H9 (cell line): ENCODE measurements at regions not wholly inside any gene's neighbourhood (a gene's known extent, or its start where the extent isn't known, plus 50 kb on each side); places are given as distances from the start of the nearest gene placed in this dataset.

Source experiments
- DNase-seq: peaks from one replicate; pipeline ENCODE4 v3.0.0-alpha.2; 2017
- H2AFZ ChIP-seq: one replicate; pipeline ENCODE4 v1.6.1; 2013; ENCODE audit warnings: mild to moderate bottlenecking, low read length, control low read depth, moderate library complexity
- H2AK5ac ChIP-seq: 2 replicates; pipeline ENCODE4 v1.6.1; 2013; ENCODE audit warnings: low read length, control low read depth, mixed read lengths; ENCODE audit not compliant: insufficient read length
- H2BK120ac ChIP-seq: one replicate; pipeline ENCODE4 v1.6.1; 2013; ENCODE audit warnings: low read depth, mild to moderate bottlenecking, low read length, control low read depth, inconsistent platforms; ENCODE audit not compliant: poor library complexity, severe bottlenecking
- H2BK12ac ChIP-seq: 2 replicates; pipeline ENCODE4 v1.6.1; 2013; ENCODE audit warnings: low read length, control low read depth, mixed read lengths, low read depth; ENCODE audit not compliant: insufficient read length
- H2BK15ac ChIP-seq: 2 replicates; pipeline ENCODE4 v1.6.1; 2013; ENCODE audit warnings: low read depth, low read length, control low read depth
- H2BK20ac ChIP-seq: one replicate; pipeline ENCODE4 v1.6.1; 2013; ENCODE audit warnings: low read depth, mild to moderate bottlenecking, low read length, control low read depth, inconsistent platforms; ENCODE audit not compliant: poor library complexity, severe bottlenecking
- H2BK5ac ChIP-seq: 2 replicates; pipeline ENCODE4 v1.6.1; 2013; ENCODE audit warnings: low read length, control low read depth, mixed read lengths; ENCODE audit not compliant: insufficient read length
- H3K14ac ChIP-seq: 2 replicates; pipeline ENCODE4 v1.6.1; 2013; ENCODE audit warnings: low read length, control low read depth; ENCODE audit not compliant: insufficient read depth
- H3K18ac ChIP-seq: 2 replicates; pipeline ENCODE4 v1.6.1; 2013; ENCODE audit warnings: low read depth, mild to moderate bottlenecking, mixed read lengths, low read length, control low read depth; ENCODE audit not compliant: insufficient read length
- H3K23ac ChIP-seq: 2 replicates; pipeline ENCODE4 v1.6.1; 2013; ENCODE audit warnings: low read length, control low read depth, mixed read lengths, low read depth; ENCODE audit not compliant: insufficient read length
- H3K23me2 ChIP-seq: 2 replicates; pipeline ENCODE4 v1.6.1; 2013; ENCODE audit warnings: low read depth, mild to moderate bottlenecking, mixed read lengths, low read length, control low read depth; ENCODE audit not compliant: insufficient read length, poor library complexity, severe bottlenecking
- H3K27ac ChIP-seq: 2 replicates; pipeline ENCODE4 v1.5.1; 2013; ENCODE audit warnings: low read length, control low read depth, mixed read lengths, low read depth; ENCODE audit not compliant: insufficient read length
- H3K27me3 ChIP-seq: 2 replicates; pipeline ENCODE4 v1.6.1; 2013; ENCODE audit warnings: low read length, control low read depth, inconsistent platforms; ENCODE audit not compliant: insufficient read depth
- H3K4ac ChIP-seq: 2 replicates; pipeline ENCODE4 v1.6.1; 2013; ENCODE audit warnings: low read depth, mild to moderate bottlenecking, control low read depth, inconsistent platforms, low read length, moderate library complexity
- H3K4me1 ChIP-seq: 2 replicates; pipeline ENCODE4 v1.6.1; 2013; ENCODE audit warnings: low read length, control low read depth, inconsistent platforms; ENCODE audit not compliant: insufficient read depth
- H3K4me2 ChIP-seq: 2 replicates; pipeline ENCODE4 v1.6.1; 2013; ENCODE audit warnings: low read length, control low read depth, mixed read lengths; ENCODE audit not compliant: insufficient read length, insufficient read depth
- H3K56ac ChIP-seq: 2 replicates; pipeline ENCODE4 v1.6.1; 2013; ENCODE audit warnings: low read depth, mild to moderate bottlenecking, mixed read lengths, low read length, control low read depth; ENCODE audit not compliant: insufficient read length
- H3K79me1 ChIP-seq: 2 replicates; pipeline ENCODE4 v1.6.1; 2013; ENCODE audit warnings: low read depth, mild to moderate bottlenecking, moderate library complexity, low read length, control low read depth, inconsistent platforms; ENCODE audit not compliant: insufficient read depth, poor library complexity, severe bottlenecking
- H3K79me2 ChIP-seq: 2 replicates; pipeline ENCODE4 v1.6.1; 2013; ENCODE audit warnings: low read length, control low read depth, inconsistent platforms; ENCODE audit not compliant: insufficient read depth
- H3K9ac ChIP-seq: 2 replicates; pipeline ENCODE4 v1.6.1; 2013; ENCODE audit warnings: low read length, control low read depth, mixed read lengths; ENCODE audit not compliant: insufficient read length; ENCODE audit errors: extremely low read depth
- H3K9me3 ChIP-seq: one replicate; pipeline ENCODE4 v1.6.1; 2013; ENCODE audit warnings: low read depth, low read length, inconsistent platforms; ENCODE audit not compliant: control insufficient read depth
- H3T11ph ChIP-seq: one replicate; pipeline ENCODE4 v1.6.1; 2013; ENCODE audit warnings: mild to moderate bottlenecking, low read length, control low read depth, inconsistent platforms
- H4K20me1 ChIP-seq: one replicate; pipeline ENCODE4 v1.6.1; 2013; ENCODE audit not compliant: control insufficient read depth, insufficient read length, insufficient read depth
- H4K5ac ChIP-seq: 2 replicates; pipeline ENCODE4 v1.6.1; 2013; ENCODE audit warnings: low read depth, mild to moderate bottlenecking, mixed read lengths, low read length, control low read depth; ENCODE audit not compliant: insufficient read length
- H4K8ac ChIP-seq: replicated peaks from 2 replicates; pipeline ENCODE4 v1.6.1; 2013; ENCODE audit warnings: low read length, control low read depth, mixed read lengths, low read depth; ENCODE audit not compliant: insufficient read length
- H4K91ac ChIP-seq: 2 replicates; pipeline ENCODE4 v1.6.1; 2013; ENCODE audit warnings: low read depth, mild to moderate bottlenecking, moderate library complexity, mixed read lengths, low read length, control low read depth; ENCODE audit not compliant: insufficient read length
- H3K27ac Mint-ChIP-seq, 3 experiments: 2 replicates in 2 of 3; 3 replicates in 1 of 3; pipeline ENCODE4 v1.8.0; 2020 to 2021; ENCODE audit warnings: mixed read lengths in 3 of 3, mild to moderate bottlenecking in 1 of 3, moderate library complexity in 1 of 3
- H3K27me3 Mint-ChIP-seq: 2 replicates; pipeline ENCODE4 v1.8.0; 2021; ENCODE audit warnings: low read depth, mild to moderate bottlenecking, moderate library complexity, mixed read lengths
- H3K36me3 Mint-ChIP-seq, 3 experiments: 2 replicates in 2 of 3; 3 replicates in 1 of 3; pipeline ENCODE4 v1.8.0; 2020 to 2021; ENCODE audit warnings: low read depth in 3 of 3, mixed read lengths in 3 of 3; ENCODE audit not compliant: insufficient read depth in 1 of 3
- H3K4me1 Mint-ChIP-seq, 2 experiments: 2 replicates each; pipeline ENCODE4 v1.8.0; 2020; ENCODE audit warnings: mixed read lengths in 2 of 2
- H3K4me3 Mint-ChIP-seq, 2 experiments: 2 replicates in 1 of 2; 3 replicates in 1 of 2; pipeline ENCODE4 v1.8.0; 2020 to 2021; ENCODE audit warnings: mild to moderate bottlenecking in 2 of 2, mixed read lengths in 2 of 2, moderate library complexity in 1 of 2
- H3K9me3 Mint-ChIP-seq, 2 experiments: 2 replicates in 1 of 2; 3 replicates in 1 of 2; pipeline ENCODE4 v1.8.0; 2020; ENCODE audit warnings: mild to moderate bottlenecking in 2 of 2, mixed read lengths in 2 of 2, moderate library complexity in 1 of 2
- CTCF ChIP-seq: fragments of 200-600 bp; sonication (generic); conservative IDR thresholded peaks from 3 replicates; pipeline ENCODE4 v1.8.0; 2021; ENCODE audit warnings: antibody characterized with exemption, mild to moderate bottlenecking
- WGBS: extraction: QIAGEN DNeasy Blood & Tissue Kit; methylation state at CpG from one replicate; pipeline ENCODE4 v1.1.7; 2013; ENCODE audit warnings: missing lambda C conversion rate, low lambda C conversion rate, mixed read lengths; ENCODE audit not compliant: insufficient read length; ENCODE audit errors: extremely low coverage; 5-methylcytosine and 5-hydroxymethylcytosine counted together

- H3K79me2 ChIP-seq, result no peaks in the 10 kb centered on the region
- H2BK5ac ChIP-seq, result no peak overlapping the region
- no peak overlapping the region for H2BK20ac ChIP-seq
- no peak overlapping the region for H2BK15ac ChIP-seq
- H2BK12ac ChIP-seq, result no peak overlapping the region
- no peak overlapping the region for H2BK120ac ChIP-seq
- H3K18ac ChIP-seq, result no peak overlapping the region
- no peak overlapping the region for H3K4ac ChIP-seq
- H3K79me1 ChIP-seq, result no peaks in the 10 kb centered on the region
- no peaks in the 10 kb centered on the region; the same call in 1 of the 2 replicates for H3K4me1 ChIP-seq
- DNase-seq, result no peak
- H3K9me3 ChIP-seq, result no peaks in the 10 kb centered on the region
- Mint-ChIP-seq H3K36me3 (peaks cover 0 to 6% (median 0%) of the 10 kb centered on the region in 3 experiments; a peak in 2 of 7 replicates), H3K27me3 (peaks cover 7% of the 10 kb centered on the region), H3K4me3 (no peak overlapping the region), H3K9me3 (peaks cover 8 to 13% of the 10 kb centered on the region in 2 experiments; a peak in 3 of 5 replicates), H3K4me1 (peaks cover 19 to 20% of the 10 kb centered on the region in 2 experiments), H3K27ac (no peak overlapping the region)
- H4K8ac ChIP-seq, result no peak overlapping the region
- H3K27me3 ChIP-seq, result no peaks in the 10 kb centered on the region
- H3K56ac ChIP-seq, result no peak overlapping the region
- no peak overlapping the region for H2AK5ac ChIP-seq
- H3K23ac ChIP-seq, result no peak overlapping the region
- H4K91ac ChIP-seq, result no peak overlapping the region
- WGBS, result no CpG with 5 or more reads among the region's 4 CpGs
- H3K4me2 ChIP-seq, result no peak overlapping the region
- no peak overlapping the region for H2AFZ ChIP-seq
- no peaks in the 10 kb centered on the region for H3K23me2 ChIP-seq
- H3T11ph ChIP-seq, result no peak overlapping the region
- H4K5ac ChIP-seq, result no peak overlapping the region
- H4K20me1 ChIP-seq, result no peaks in the 10 kb centered on the region
- TF ChIP-seq CTCF, result no peak
- H3K14ac ChIP-seq, result no peak overlapping the region
- H3K27ac ChIP-seq, result no peak overlapping the region
- H3K9ac ChIP-seq, result no peak overlapping the region
Observed at GRCh38 chr1:14015917-14016316, 315.9 kb downstream of the PRDM2 start.
